Stimulated activated CD4-positive, alpha-beta T cell treated with anti-CD3 and anti-CD28 coated beads, Interleukin-2, amount 100 ng/mL, for 24 hours (primary cell): ENCODE measurements at regions not wholly inside any gene's neighbourhood (a gene's known extent, or its start where the extent isn't known, plus 50 kb on each side); places are given as distances from the start of the nearest gene placed in this dataset.

ENCODE experiments used
- DNase-seq, 2 donors: peaks; one replicate each; pipeline ENCODE4 v3.0.0-alpha.2; 2020

- no peak for DNase-seq
Measured at GRCh38 chr1:59101518-59101917, 195.4 kb upstream of the FGGY start.

GRCh38 chr1:59103457-59103856, 193.4 kb upstream of the FGGY start:
- DNase-seq: no peak

GRCh38 chr1:59104191-59104760, 192.6 kb upstream of the FGGY start:
- DNase-seq: no peak

GRCh38 chr1:59105548-59106507, 191.1 kb upstream of the FGGY start:
- no peak for DNase-seq

GRCh38 chr1:59107516-59107915, 189.4 kb upstream of the FGGY start:
- DNase-seq: no peak

GRCh38 chr1:59107916-59108315, 189.0 kb upstream of the FGGY start:
- no peak for DNase-seq

GRCh38 chr1:59108481-59109317, 188.2 kb upstream of the FGGY start:
- no peak for DNase-seq

- DNase-seq: no peak
Measured at GRCh38 chr1:59110271-59110670, 186.6 kb upstream of the FGGY start.

- no peak for DNase-seq
Measured at GRCh38 chr1:59113876-59114457, 182.9 kb upstream of the FGGY start.

GRCh38 chr1:59115865-59116264, 181.0 kb upstream of the FGGY start:
- no peak for DNase-seq

GRCh38 chr1:59116920-59117542, 179.9 kb upstream of the FGGY start:
- DNase-seq: no peak

GRCh38 chr1:59122527-59122926, 174.4 kb upstream of the FGGY start:
- no peak for DNase-seq

- DNase-seq: no peak
Measured at GRCh38 chr1:59123081-59123681, 173.7 kb upstream of the FGGY start.

- DNase-seq: no peak
Measured at GRCh38 chr1:59124166-59124565, 172.7 kb upstream of the FGGY start.

- no peak for DNase-seq
Measured at GRCh38 chr1:59125154-59125553, 171.7 kb upstream of the FGGY start.

GRCh38 chr1:59125676-59126320, 171.1 kb upstream of the FGGY start:
- no peak for DNase-seq

GRCh38 chr1:59126366-59126765, 170.5 kb upstream of the FGGY start:
- DNase-seq: no peak

GRCh38 chr1:59128239-59128736, 168.6 kb upstream of the FGGY start:
- no peak for DNase-seq

GRCh38 chr1:59128784-59129227, 168.1 kb upstream of the FGGY start:
- no peak for DNase-seq

GRCh38 chr1:59132295-59132694, 164.6 kb upstream of the FGGY start:
- no peak for DNase-seq

- DNase-seq: no peak
Measured at GRCh38 chr1:59133997-59134396, 162.9 kb upstream of the FGGY start.
